ENCODE measurements at regions not wholly inside any gene's neighbourhood (a gene's known extent, or its start where the extent isn't known, plus 50 kb on each side); places are given as distances from the start of the nearest gene placed in this dataset.

DNA sequence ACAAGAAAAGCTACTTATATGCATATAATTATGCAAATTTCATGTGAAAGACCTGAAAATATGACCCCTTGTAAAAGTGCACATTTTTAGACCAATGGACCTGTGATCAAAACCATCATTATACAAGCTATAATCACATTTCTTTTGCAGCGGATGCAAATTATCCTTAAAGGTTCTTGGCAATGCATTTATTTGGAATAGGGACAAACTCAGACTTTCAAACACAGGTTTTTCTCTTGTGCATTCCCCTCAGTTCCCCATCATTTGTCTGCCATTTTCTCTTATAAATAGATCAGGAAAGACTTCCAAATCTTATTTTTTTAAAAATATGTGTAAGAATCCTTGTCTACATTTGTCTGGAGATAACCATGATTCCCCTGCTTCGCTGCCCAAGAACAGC is 954.2 kb upstream of the NRXN1 start:
- TF ChIP-seq POLR2A (IDR thresholded peaks at IDR 0.05) (no peak), POLR2AphosphoS5 (IDR thresholded peaks at IDR 0.05) (no peak), EP300 (IDR thresholded peaks at IDR 0.05) (no peak)
- TF ChIP-seq, protein P1, sequence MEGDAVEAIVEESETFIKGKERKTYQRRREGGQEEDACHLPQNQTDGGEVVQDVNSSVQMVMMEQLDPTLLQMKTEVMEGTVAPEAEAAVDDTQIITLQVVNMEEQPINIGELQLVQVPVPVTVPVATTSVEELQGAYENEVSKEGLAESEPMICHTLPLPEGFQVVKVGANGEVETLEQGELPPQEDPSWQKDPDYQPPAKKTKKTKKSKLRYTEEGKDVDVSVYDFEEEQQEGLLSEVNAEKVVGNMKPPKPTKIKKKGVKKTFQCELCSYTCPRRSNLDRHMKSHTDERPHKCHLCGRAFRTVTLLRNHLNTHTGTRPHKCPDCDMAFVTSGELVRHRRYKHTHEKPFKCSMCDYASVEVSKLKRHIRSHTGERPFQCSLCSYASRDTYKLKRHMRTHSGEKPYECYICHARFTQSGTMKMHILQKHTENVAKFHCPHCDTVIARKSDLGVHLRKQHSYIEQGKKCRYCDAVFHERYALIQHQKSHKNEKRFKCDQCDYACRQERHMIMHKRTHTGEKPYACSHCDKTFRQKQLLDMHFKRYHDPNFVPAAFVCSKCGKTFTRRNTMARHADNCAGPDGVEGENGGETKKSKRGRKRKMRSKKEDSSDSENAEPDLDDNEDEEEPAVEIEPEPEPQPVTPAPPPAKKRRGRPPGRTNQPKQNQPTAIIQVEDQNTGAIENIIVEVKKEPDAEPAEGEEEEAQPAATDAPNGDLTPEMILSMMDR (IDR thresholded peaks at IDR 0.05): no peak
- Histone ChIP-seq H3K27me3 (no peaks in the 10 kb centered on the region), H3K4me3 (no peak overlapping the region), H3K27ac (no peak overlapping the region), H3K9me3 (no peaks in the 10 kb centered on the region), H3K36me3 (no peaks in the 10 kb centered on the region), H3K4me1 (peaks cover 0 to 6% (median 0%) of the 10 kb centered on the region in 4 donors)
- DNase-seq: no peak
- intact Hi-C loops (cut with DNase I): no loop called here
- WGBS, 2 donors: 87 to 90% methylated on average over 2 of the region's 2 CpGs

DNA sequence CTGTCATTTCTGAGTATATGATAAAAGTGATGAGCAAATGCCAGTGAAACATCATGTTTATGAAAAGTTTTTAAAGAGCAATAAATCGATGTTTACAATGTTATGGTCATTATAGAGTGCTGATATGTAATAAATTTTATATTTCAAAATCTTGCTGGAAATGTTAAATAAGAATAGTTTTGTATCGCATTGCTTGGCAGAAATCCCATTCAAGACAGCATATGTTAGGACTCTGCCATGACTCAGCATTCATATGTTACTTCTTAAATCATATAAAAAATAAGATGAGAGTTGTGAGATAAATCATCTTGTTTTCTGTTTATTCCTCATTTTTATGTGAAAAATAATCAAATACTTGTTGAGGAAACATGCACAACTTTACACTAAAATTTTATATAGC is 949.9 kb upstream of the NRXN1 start:
- no peak for DNase-seq
- intact Hi-C loops (cut with DNase I): no loop called here
- TF ChIP-seq POLR2A (IDR thresholded peaks at IDR 0.05): no peak
- TF ChIP-seq, protein P1 (IDR thresholded peaks at IDR 0.05): no peak
- no peak for TF ChIP-seq POLR2AphosphoS5 (IDR thresholded peaks at IDR 0.05)
- no peak for TF ChIP-seq EP300 (IDR thresholded peaks at IDR 0.05)
- H3K36me3 ChIP-seq: no peaks in the 10 kb centered on the region
- no peak overlapping the region for H3K27ac ChIP-seq
- 68 to 77% methylated on average over 2 of the region's 2 CpGs for WGBS, 2 donors
- no peaks in the 10 kb centered on the region for H3K9me3 ChIP-seq
- no peaks in the 10 kb centered on the region for H3K4me1 ChIP-seq
- no peaks in the 10 kb centered on the region for H3K27me3 ChIP-seq
- H3K4me3 ChIP-seq: no peak overlapping the region

DNA sequence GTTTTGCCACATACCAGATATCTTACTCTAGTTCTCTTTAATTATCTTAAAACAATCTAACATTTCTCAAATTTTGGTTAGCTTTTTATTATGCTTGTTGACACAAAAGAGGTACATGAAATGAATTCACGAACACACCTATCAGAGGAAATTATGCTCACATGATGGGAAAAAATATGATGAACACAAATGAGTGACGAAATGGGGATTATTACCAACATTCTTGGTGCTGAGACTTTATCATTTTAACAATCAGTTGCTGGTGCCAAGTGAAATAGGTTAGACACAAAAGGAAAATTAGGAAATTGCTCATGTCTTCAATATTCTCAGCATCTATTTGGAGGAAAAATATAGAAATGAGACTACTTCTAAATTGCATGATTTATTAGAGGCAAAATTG is 944.7 kb upstream of the NRXN1 start:
- intact Hi-C loops (cut with DNase I): no loop called here
- no peaks in the 10 kb centered on the region for H3K4me1 ChIP-seq
- no peaks in the 10 kb centered on the region for H3K9me3 ChIP-seq
- no peaks in the 10 kb centered on the region for H3K36me3 ChIP-seq
- WGBS, 2 donors: 67 to 79% methylated on average over 2 of the region's 2 CpGs
- H3K4me3 ChIP-seq: no peak overlapping the region
- TF ChIP-seq POLR2AphosphoS5 (IDR thresholded peaks at IDR 0.05) (no peak), EP300 (IDR thresholded peaks at IDR 0.05) (no peak), POLR2A (IDR thresholded peaks at IDR 0.05) (no peak)
- TF ChIP-seq, protein P1 (IDR thresholded peaks at IDR 0.05): no peak
- no peak overlapping the region for H3K27ac ChIP-seq
- no peaks in the 10 kb centered on the region for H3K27me3 ChIP-seq
- no peak for DNase-seq

DNA sequence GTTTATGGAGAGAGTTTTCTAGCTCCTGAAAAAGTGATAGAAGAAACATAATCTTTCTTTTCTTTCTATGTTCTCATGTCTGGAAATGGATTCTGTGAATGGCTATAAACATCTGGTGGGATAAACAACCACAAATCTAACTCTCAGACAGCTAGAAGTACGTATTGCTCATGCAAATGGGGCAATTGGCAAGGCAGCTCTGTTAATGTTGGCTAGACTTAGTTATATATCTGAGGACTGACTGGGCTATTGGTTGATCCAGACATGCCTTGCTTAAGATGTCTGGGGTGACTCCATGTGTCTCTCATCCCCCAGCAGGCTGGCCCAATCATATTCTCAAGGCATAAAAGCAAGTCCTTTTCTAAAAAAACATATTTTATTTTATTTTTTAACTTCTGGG is 939.2 kb upstream of the NRXN1 start:
- TF ChIP-seq EP300 (IDR thresholded peaks at IDR 0.05) (no peak), POLR2AphosphoS5 (IDR thresholded peaks at IDR 0.05) (no peak)
- no peak for DNase-seq
- no peak overlapping the region for H3K4me3 ChIP-seq
- H3K27me3 ChIP-seq: no peaks in the 10 kb centered on the region
- no peaks in the 10 kb centered on the region for H3K36me3 ChIP-seq
- 25 to 58% methylated on average over 1 of the region's 1 CpG for WGBS, 2 donors
- H3K4me1 ChIP-seq: no peaks in the 10 kb centered on the region
- intact Hi-C loops (cut with DNase I): no loop called here
- H3K9me3 ChIP-seq: peaks cover 0 to 2% (median 0%) of the 10 kb centered on the region in 4 donors
- H3K27ac ChIP-seq: no peak overlapping the region

DNA sequence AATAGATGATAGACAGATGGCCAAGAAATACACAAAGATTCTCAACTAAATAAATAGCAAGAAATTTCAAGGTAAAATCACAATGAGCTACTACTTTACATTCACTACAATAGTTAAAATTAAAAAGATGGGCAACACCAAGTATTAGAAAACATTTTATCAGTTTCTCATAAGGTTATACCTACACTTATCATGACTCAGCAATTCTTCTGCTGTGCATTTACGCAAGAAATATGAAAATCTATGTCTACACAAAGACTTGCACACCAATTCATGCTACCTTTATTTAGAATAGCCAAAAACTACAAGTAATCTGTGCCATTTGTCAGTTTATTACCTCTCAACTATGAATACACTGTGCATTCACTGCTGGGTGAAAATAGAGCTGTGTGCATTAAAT is 937.4 kb upstream of the NRXN1 start:
- intact Hi-C loops (cut with DNase I): no loop called here
- TF ChIP-seq, protein P1 (IDR thresholded peaks at IDR 0.05): no peak
- TF ChIP-seq POLR2A (IDR thresholded peaks at IDR 0.05) (no peak), POLR2AphosphoS5 (IDR thresholded peaks at IDR 0.05) (no peak), EP300 (IDR thresholded peaks at IDR 0.05) (no peak)
- no peaks in the 10 kb centered on the region for H3K27me3 ChIP-seq
- WGBS, 2 donors: 34 to 69% methylated on average over 1 of the region's 1 CpG
- H3K9me3 ChIP-seq: peaks cover 0 to 2% (median 0%) of the 10 kb centered on the region in 4 donors
- no peaks in the 10 kb centered on the region for H3K4me1 ChIP-seq
- H3K36me3 ChIP-seq: no peaks in the 10 kb centered on the region
- no peak overlapping the region for H3K27ac ChIP-seq
- DNase-seq: no peak
- no peak overlapping the region for H3K4me3 ChIP-seq

Measured in sigmoid colon (tissue), 6 donors.